Stimulated activated CD8-positive, alpha-beta memory T cell treated with anti-CD3 and anti-CD28 coated beads, Interleukin-15, amount 100 ng/mL, for 4 hours (primary cell): ENCODE measurements at regions not wholly inside any gene's neighbourhood (a gene's known extent, or its start where the extent isn't known, plus 50 kb on each side); places are given as distances from the start of the nearest gene placed in this dataset.

Source experiments
- DNase-seq, 2 donors: peaks; one replicate each; pipeline ENCODE4 v3.0.0-alpha.2; 2020; ENCODE audit warnings: low read depth in 2 of 2

GRCh38 chr13:79829880-79830279 is 348.9 kb downstream of the NDFIP2 start:
- DNase-seq = no peak

DNA sequence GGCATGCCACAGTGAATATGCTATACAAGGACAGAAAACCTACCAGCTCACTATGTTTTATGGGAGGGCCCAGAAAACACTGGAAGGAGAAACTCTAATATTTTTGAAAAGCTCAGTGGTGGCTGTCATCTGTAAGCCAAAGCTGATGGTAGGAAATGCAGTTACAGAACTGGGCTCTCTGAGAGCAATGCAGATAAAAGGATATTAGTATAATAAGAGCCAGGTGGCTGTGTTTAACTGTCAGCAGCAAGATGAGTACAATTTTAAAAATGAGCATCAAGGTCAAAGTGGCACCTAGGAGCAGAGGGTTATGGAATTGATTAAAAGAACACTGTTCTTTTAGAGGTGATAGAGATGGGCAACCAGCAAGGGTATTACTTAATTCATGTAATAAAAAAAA is 345.0 kb downstream of the NDFIP2 start:
- no peak for DNase-seq

- no peak for DNase-seq
These were observed 334.1 kb downstream of the NDFIP2 start for GRCh38 chr13:79815041-79815440.

GRCh38 chr13:79812070-79812850 is 331.3 kb downstream of the NDFIP2 start:
- no peak for DNase-seq

DNA sequence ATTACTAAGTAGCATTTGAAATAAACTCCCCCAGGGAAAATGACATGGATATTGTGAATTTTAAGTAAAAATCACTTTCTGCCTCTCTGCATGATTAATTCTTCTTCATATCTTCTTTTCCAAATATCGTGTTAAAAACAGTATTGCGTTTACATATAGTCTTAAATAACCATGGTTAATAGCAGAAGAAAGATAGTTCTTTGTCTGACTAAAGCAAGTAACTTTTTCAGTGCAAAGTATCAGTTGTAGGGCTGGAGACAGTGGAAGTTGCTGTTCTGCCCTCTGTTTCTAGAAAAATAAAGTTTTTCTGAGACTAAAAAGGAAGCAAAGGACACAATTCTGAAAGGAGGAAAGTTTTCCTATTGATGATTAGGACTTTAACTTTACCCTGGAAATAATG is 330.2 kb downstream of the NDFIP2 start:
- DNase-seq = no peak

GRCh38 chr13:79810669-79811068 is 329.7 kb downstream of the NDFIP2 start:
- DNase-seq = no peak

DNA sequence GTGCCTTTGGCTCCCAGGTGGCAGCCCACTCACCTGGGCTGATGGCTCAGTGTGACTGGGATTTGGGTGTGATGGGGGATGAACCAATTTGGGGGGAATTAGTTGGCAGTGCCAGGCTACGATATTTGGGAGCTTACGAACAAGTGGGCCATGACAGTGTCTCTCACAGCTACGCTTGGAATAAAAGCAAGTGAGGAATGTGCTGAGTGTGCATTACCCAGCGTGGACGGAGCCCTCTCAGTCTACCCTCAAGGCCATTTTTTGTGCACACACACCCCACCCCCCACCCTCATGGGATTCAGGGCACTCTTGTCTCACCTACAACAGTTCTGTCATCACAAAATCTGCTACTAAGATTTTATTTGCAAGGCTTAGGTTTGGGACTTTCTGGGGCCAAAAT is 329.1 kb downstream of the NDFIP2 start:
- no peak for DNase-seq

DNA sequence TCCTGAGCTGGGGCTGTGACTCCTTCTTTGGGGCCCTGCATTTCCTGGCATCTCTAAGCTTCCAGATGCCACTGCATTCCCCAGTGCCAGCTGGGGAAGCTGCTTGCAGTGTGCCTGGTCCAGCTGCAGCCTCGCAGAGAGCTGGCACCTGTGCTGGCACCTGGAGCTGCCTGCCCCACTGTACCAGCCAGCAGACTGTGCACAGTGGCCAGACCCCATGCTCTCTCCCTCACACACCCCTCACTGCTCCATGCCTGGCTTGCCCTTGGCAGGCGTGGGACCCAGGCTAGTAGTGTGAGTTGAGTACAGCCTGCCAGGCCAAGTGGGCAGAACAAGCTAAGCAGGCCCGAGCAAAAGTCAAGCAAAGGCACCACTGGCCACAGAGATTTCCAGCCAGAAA is 327.5 kb downstream of the NDFIP2 start:
- DNase-seq = no peak

DNA sequence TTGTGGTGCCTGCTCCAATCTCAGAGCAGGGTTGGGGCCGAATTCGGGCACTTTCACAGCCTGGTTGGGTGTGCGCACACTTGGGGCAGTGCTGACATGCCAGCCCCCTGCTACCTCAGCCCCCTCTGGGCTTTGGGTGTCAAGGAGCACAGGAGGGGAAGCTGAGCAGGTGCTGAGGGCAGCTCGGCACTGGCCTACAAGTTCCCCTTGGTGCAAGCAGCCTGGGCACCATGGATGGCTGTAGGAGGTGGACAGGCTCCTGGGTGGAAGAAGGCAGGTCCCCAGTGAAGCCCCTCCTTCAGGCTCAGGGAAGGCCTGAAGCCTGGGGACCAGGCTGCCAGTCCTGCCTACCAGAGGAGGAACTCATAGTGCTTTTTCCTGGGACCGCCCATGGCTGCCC is 326.6 kb downstream of the NDFIP2 start:
- no peak for DNase-seq

GRCh38 chr13:79806821-79807220 is 325.9 kb downstream of the NDFIP2 start:
- DNase-seq = no peak

GRCh38 chr13:79805317-79805716 is 324.4 kb downstream of the NDFIP2 start:
- DNase-seq = no peak

GRCh38 chr13:79803989-79804388 is 323.0 kb downstream of the NDFIP2 start:
- DNase-seq = no peak

- no peak for DNase-seq
These were observed 322.3 kb downstream of the NDFIP2 start for GRCh38 chr13:79803296-79803695.

GRCh38 chr13:79802389-79803085 is 321.6 kb downstream of the NDFIP2 start:
- no peak for DNase-seq

DNA sequence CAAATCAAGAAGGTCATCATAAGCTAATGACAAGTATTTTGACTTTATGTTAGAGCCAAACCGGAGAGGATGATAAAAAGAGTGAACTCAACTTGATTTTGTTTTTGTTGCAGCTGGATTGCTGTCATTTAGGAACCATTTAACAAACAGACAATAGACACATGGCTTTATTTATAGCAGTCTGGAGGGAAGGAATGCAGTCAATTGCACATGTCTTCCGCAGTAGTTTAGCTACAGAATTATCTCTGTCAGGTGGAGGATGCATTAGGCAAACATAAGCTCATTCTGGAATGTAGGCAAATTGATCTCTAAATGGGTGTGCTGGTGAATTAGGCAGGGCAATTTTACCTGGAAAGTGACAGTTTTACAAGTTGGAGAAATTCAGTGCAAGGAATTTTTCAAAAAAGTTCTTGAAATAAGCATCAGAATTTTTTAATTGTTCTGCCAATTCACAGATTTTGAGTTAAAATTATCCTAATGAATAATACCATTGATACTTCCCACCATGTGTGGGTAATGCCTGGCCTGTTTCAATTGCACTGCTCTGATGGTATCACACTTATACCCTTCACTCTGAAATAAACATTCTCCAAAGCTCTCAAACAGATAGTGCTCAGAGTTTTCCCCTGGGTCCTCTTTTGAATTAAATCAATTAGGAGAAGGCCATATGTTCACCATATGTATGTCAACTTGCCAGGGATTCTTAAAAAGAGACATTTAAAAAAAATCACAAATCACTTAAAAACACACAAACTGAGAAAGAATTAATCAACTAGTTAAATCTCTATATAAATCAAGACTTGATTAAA is 318.3 kb downstream of the NDFIP2 start:
- no peak for DNase-seq

GRCh38 chr13:79796136-79796535 is 315.2 kb downstream of the NDFIP2 start:
- DNase-seq = no peak

- DNase-seq = no peak
These were observed 314.0 kb downstream of the NDFIP2 start for GRCh38 chr13:79794931-79795330.

DNA sequence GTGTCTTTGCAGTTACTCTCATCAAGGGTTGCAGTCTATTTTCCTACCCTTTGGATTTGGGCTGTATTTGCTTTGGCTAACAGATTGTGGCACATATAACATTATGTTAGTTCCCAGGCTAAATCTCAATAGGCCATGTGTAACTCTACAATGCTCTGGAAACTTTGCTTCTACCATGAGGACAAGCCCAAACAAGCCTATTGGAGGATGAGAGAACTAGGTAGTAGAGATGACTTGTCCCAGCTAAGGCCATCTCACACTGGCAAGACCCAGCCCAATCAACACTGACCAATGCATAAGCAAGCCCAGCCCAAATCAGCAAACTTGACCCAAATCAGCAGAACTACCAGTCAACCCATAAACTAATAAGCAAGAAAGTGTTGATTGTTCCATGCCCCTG is 311.8 kb downstream of the NDFIP2 start:
- DNase-seq = no peak

DNA sequence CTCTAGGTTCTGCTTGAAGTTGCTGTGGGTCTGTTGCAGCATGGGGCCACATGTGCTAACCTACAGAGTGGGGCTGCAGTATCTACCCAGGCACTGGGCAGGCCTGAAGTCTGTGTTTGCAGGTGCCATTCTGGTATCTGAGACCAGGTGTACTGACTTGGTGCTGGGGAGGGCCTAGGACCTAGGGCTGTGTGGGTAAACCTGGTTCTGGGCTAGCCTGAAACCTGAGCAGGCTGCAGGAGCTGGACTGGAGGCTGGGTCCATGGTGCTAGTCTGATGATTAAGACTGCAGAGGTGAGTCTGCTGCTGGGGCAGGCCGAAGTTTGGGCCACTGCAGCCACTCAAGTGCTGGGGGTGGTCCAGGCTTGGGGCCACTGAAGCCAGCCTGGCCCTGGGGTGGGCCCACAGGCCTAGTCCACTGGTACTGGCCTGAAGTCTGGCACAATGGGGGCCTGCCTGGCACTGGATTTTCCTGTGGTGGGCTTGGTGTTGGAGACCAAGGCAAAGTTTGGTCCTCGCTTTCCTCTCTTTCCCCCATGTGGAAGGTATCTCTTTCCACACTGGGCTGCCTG is 310.6 kb downstream of the NDFIP2 start:
- no peak for DNase-seq

- no peak for DNase-seq
These were observed 305.2 kb downstream of the NDFIP2 start for GRCh38 chr13:79786176-79786575.

DNA sequence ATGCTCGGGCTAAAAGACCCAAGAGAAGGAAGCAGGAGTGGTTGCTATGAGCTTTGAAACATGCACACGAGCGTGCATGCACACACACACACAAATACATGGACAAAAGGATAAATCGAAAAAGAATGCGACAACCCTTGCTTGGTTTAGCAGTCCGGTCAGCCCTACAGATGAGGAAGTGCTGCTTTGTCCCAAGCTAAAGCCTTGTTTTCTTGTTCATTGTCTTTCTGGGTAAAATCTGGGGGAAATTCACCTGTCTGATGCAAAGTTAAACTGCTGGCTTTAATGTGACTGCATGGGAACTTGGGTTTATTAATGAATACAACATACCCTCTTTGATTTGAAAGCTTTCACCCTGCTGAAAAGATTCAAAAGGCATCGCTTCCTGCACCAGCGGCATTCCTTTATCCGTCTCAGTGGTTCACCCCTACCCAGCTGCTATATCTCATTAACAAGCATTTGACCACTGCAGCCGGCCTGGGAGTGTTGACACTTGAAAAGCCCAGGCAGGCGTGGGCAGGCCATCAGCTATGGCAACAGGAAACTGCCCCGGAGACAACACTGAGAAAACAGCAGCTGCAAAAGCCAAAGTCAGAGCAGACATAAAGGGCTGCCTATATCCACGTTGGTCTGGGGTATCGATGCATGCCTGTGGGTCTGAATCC is 301.7 kb downstream of the NDFIP2 start:
- no peak for DNase-seq
